D721Med (cell line): ENCODE measurements at regions not wholly inside any gene's neighbourhood (a gene's known extent, or its start where the extent isn't known, plus 50 kb on each side); places are given as distances from the start of the nearest gene placed in this dataset.
A peak's percentile ranks its signal among the peaks of the same experiment; 100 is the strongest.
"Not testable (repeated sequence)": the region's sequence is repeated elsewhere in the genome, so short reads cannot be mapped to it uniquely, and the experiment has no call there.

ENCODE experiments used
- DNase-seq: peaks from one replicate; pipeline ENCODE4 v3.0.0; 2011; ENCODE audit warnings: low spot score; ENCODE audit not compliant: insufficient read length
- FAIRE-seq: peaks from 2 replicates; lab custom pipeline; 2011; peaks lifted over from hg19 to GRCh38; lab: Jason Lieb, UNC
- CTCF ChIP-seq: IDR thresholded peaks from 2 replicates; pipeline ENCODE4 v1.5.1; 2012; ENCODE audit warnings: mild to moderate bottlenecking, control low read depth; ENCODE audit not compliant: insufficient read depth; ENCODE audit errors: missing control alignments

- no peak for TF ChIP-seq CTCF
- DNase-seq (no peak), FAIRE-seq (no peak)
These were observed 203.1 kb downstream of the ARHGEF9 start for GRCh38 chrX:63581906-63582305.

- no peak for DNase-seq
- no peak for TF ChIP-seq CTCF
- no peak for FAIRE-seq
These were observed 203.6 kb downstream of the ARHGEF9 start for GRCh38 chrX:63581398-63581797.

- TF ChIP-seq CTCF = no peak
- FAIRE-seq (no peak), DNase-seq (no peak)
These were observed 208.5 kb downstream of the ARHGEF9 start for GRCh38 chrX:63576533-63576932.

- not testable (repeated sequence) for DNase-seq, FAIRE-seq
These were observed 209.3 kb downstream of the ARHGEF9 start for GRCh38 chrX:63575700-63576099.

GRCh38 chrX:63566856-63567255, 215.7 kb upstream of the SPIN4 start:
- DNase-seq (no peak), FAIRE-seq (no peak)
- TF ChIP-seq CTCF = no peak

GRCh38 chrX:63561425-63561824, 210.3 kb upstream of the SPIN4 start:
- DNase-seq (no peak), FAIRE-seq (no peak)
- no peak for TF ChIP-seq CTCF

- DNase-seq = peak; percentile 6
- FAIRE-seq = no peak
- no peak for TF ChIP-seq CTCF
These were observed 209.6 kb upstream of the SPIN4 start for GRCh38 chrX:63560601-63561218.

- no peak for FAIRE-seq
- TF ChIP-seq CTCF = no peak
- no peak for DNase-seq
These were observed 200.7 kb upstream of the SPIN4 start for GRCh38 chrX:63551856-63552255.
